ENCODE measurements at regions not wholly inside any gene's neighbourhood (a gene's known extent, or its start where the extent isn't known, plus 50 kb on each side); places are given as distances from the start of the nearest gene placed in this dataset.
"Not testable (repeated sequence)": the region's sequence is repeated elsewhere in the genome, so short reads cannot be mapped to it uniquely, and the experiment has no call there.

DNA sequence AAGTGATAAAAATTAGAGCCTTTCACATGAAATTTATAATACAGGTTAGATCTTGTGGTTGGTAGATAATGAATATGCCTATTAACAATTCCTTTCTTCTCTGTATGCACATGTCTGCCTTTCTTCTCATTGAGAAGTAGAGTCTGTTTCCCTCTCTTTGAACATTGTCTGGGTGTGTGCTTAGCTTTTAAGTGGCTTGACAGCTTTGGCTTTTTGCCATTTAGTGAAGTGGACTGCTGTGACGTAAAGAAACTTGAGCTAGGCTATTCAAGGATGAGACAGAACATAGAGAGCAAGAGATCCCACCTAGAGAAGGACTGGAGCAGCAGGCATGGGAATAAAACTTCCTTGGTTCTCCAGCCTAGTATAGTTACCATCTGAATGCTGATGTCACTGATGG, 996.7 kb upstream of the CELF2 start:
- no peak for DNase-seq (ENCODE audit: low spot score)

DNA sequence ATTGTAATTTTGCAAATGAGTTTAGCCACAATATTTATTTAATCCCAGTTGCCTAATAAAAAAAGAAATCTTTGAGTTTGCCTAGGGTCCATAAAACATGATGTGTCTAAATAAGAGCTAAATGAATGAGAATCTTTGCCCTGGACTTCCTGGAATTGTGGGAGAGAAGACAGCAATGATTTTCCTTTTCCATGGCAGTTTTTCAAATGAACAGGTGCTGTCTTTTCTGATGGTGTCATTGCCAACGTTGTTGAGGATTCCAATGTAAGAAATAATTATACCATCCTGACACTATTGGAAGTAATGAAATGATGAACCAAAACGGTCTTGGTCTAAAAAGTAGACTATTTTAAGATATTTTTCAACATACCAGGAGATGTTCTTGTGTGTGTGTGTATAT, 984.7 kb upstream of the CELF2 start:
- no peak for DNase-seq (ENCODE audit: low spot score)

DNA sequence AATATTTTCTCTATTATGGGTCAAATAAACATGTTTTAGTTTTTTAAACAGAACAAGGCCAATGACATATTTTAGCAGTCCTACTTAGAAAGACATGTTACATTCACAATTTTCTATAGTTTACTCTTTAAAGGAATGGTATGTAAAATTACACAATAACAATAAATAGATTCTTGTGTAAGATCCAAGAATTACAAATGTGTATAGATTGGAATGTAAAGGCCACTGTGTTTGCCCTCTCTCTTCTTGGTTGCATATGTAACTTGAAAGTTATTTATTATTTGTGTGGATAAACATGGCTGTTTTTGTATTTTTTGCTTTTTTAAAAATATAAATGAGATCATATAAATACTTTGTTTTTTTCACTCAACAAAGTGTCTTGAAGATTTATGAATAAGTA, 979.3 kb upstream of the CELF2 start:
- DNase-seq (ENCODE audit: low spot score) = no peak

DNA sequence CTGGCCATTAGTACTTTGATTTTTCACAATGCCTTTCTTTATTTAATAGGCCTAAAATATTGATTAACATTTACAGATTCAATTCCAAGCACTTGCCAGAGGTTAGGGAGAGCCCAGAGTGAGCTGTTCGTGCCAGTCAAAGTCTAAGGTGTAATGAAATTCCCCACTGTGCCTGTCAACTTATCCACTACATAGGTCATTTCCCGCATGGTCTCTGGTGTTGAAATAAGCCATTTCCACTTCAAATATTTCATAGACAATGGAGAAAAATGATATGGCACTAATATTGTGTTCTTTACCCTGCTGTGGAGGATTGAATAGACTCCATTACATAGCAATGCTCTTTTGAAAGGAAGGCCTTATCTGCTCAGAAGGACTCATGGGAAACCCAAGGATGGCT, 978.1 kb upstream of the CELF2 start:
- DNase-seq (ENCODE audit: low spot score) = no peak

DNA sequence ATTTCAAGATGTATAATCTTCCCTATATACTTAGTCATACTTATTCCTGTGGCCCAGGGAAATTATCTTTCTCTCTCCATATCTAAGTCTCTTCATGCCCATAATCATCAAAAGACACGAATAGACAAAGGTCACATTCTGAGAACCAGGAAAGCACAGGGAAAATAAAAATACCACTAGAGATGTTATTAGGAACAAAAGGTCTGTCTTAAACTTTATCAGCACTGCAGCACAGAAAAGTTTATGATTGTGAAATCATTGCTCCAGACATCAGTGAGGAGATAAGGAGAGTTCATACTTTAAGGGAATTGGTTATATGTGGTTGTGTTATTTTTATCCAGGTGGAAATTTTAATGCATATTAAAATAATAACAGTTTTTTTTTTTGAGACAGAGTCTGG, 974.6 kb upstream of the CELF2 start:
- no peak for DNase-seq (ENCODE audit: low spot score)

DNA sequence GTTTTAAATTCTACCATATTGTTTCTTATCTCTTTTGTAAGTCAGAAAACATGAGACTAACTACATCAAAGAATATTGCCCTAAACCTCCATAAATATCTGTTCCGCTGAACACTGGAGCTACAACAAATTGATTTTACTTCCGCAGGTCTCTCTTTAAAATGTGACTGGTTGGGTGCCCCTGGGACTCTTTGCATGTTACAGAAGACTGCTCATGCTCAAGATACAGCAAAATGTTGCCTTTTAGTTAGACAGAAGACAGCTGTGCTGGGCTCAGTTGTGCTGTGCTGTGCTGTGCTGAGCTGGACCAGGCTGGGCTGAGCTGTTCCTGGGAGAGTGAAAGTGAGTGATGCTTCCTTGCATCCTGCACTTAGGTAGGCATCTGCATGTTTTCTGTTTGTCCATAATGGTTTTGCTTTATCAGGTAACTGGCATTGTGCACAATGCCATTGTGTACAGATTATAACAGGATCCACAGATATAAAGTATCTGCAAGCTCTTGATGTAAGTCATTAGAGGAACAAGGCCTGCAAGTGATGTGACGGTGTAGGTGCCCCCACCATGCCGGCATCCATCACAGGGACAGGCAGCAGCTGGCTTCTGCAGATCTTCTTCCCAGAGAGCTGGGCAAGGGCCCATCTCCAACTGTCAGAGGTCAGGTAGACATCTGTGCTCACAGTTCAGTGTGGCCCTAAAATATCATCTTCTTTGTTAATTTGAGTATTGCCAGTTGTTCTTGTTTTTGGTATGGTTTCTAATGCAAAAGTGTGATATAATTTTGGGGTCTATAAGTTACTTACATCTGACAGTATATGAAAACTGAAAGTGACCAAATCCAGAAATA, 972.5 kb upstream of the CELF2 start:
- no peak for DNase-seq (ENCODE audit: low spot score)

DNA sequence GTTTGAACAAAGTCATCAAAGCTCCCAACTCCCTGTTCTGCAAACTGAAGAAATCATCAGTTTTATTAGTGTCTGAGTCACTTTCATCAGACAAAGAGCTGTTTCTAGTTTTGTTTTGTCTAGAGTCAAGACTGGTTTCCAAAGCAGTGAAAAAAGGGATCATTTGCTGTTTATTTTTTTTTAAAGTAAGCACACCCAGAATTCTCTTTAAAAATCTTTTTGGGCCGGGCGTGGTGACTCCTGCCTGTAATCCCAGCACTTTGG, 972.0 kb upstream of the CELF2 start:
- peak; percentile 55 for DNase-seq (ENCODE audit: low spot score)

DNA sequence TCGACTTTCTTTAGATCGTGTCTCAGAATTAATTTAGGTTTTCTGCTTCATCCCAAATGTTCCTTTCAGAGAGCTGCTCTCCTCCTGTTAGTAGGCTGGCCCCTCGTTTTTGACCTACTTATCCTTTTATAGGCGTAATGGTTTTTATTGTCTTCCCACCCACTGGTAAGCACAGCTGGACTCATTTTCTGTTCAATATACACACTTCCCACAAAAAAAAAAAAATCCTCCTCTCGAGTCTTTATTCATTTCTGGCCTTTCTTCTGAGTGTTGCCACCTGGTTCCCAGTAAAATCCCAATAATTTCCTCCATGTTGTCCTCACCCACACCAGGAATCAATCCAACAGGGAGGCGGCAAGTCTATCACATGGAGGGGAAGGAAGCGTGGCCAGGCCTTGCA, 970.2 kb upstream of the CELF2 start:
- no peak for DNase-seq (ENCODE audit: low spot score)

DNA sequence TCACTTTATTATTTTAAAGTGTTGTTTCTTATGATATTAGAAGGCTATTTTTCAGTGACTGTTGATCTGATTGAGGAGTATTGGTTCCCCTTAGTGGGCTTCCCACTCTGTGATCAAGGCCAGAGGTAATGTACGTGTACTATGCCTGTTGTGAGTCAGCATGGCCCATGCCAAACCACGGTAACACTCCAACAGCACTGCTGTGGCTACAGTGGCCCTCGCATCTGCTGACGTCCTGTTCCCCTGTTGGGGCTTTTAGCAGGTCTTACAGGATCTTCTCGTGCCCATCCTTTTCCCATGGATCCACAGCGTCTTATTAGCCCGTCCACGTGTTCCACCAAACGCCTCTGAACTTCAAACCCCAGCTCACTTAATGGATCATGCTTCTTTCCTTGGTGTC, 964.6 kb upstream of the CELF2 start:
- DNase-seq (ENCODE audit: low spot score) = no peak

DNA sequence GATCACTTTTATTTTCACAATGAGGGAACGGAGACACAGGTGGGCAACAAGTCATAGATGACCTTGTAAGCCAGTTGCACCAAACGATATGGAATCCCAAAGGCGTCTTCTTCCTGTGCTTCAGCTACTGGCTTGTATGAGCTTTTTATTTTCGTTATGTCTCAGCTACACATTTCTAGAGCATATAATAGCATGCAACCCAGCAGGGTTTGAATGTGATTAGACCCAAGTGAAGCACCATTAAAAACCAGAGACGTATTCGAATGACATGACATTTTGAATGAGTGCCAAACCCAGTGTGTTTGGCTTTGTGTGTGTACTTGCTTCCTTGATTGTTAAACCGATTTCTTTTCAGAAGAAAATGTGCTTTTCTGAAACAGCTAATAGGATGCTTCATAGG, 963.2 kb upstream of the CELF2 start:
- no peak for DNase-seq (ENCODE audit: low spot score)

DNA sequence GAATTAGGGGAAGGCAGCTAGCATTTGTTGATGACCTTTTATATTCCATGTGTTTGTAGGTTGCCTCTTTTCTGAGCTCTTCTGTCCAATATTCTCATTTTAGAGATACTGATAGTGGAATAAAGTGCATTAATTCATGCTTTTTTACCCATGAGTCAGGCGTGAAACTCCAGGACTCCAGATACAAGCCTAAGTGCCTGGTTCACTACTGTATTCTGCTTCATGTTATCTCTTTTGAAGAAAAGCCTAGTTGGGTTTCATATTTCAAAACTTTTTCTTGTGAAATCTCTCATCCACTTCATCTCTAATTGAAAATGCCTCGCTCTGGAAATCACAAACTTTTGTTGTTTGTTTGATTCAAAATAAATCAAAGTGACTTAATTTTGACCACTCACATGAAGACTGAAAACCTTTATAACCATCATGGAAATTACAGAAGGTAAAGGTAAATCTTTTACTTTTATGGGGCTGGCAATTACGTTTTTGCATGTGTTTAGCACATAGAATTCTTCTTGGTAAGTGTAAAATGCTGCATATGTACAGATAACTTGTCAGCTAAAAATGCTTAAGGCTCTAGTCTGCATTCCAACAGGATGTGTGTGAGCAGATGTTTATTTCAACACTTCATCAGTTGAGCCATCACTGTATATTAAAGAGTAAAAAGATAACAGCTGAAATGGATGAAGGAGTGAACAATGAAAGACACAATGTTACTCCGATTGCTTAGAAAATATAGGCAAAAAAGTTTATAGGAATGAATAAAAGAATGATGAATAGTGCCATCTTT, 961.8 kb upstream of the CELF2 start:
- DNase-seq (ENCODE audit: low spot score) = no peak

DNA sequence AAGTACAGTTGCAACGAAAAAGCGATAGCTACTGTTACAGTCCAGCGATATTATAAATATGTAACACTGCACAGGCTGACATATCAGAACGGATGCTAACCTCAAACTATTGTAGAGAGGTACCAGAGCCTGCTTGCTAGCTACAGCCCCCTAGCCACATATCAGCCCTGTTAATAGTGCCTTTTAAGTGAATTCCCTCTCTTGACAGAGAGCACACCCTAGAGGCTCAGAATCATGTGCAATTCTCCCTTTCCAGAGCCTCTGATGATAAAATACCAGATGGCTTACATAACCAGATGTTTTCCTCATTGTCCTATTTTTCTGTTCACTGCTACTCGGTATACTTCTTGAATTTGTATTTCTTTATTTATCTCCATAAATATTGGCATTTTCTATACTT, 960.7 kb upstream of the CELF2 start:
- peak; percentile 40 for DNase-seq (ENCODE audit: low spot score)

DNA sequence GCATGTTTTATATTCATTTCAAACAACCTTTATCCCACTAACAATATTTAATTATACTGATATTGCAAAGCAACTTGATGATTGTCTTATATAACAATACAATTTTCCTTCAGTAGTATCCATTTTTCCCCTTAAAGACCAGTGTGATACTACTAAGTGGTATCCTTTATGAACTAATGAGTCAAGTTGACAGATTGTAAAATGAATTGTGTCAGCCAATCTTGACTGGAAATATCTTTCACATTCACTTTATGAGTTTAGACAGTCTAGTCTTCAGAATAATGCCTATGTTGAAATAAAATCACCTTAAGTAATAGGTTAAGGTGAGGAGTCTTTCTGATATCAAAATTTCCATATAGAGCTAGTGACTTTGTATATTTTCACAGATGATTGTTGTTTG, 950.0 kb upstream of the CELF2 start:
- DNase-seq (ENCODE audit: low spot score) = no peak

DNA sequence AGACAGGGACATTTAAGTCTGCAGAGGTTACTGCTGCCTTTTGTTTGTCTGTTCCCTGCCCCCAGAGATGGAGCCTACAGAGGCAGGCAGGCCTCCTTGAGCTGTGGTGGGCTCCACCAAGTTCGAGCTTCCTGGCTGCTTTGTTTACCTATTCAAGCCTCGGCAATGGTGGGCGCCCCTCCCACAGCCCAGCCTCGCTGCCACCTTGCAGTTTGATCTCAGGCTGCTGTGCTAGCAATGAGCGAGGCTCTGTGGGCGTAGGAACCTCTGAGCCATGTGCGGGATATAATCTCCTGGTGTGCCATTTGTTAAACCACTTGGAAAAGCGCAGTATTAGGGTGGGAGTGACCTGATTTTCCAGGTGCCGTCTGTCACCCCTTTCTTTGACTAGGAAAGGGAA, 942.8 kb upstream of the CELF2 start:
- not testable (repeated sequence) for DNase-seq (ENCODE audit: low spot score)

DNA sequence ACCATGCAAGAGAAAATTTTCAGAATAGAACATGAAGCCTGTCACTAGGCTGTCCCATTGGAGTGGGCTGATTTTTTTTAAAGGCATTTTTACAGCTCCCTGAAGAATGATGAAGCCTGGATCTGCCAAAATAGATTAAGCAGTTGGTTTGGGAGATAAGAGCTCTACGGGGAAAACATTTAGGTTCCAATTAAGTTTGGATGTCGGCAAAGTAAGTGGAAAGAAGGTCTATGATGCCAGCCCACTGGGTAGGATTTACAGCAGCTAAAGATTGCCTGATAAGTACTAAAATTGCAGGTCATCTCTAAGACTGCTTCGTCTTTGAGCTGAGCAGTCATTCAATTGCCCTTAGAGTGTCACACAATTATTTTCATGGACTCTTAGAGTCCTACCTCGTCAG, 939.2 kb upstream of the CELF2 start:
- no peak for DNase-seq (ENCODE audit: low spot score)

DNA sequence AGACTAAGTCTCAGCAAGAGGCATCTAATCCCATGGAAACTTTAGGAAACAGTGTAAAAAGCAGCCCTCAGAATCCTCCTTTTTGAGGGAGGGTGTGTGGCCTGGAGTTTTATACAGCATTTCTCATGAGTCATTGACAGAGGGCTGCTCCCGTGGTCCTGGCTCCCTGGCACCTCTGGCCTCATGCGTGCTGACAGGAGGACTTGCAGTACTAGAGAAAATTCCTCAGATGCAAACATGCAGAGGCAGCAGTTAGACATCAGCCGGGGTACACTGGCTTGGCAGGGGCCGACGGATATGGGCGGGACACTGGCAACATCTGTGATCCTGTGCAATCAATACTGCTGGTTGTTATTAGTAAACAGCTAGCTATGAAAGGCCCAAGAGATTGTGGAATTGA, 925.1 kb upstream of the CELF2 start:
- peak; percentile 77 for DNase-seq (ENCODE audit: low spot score)

DNA sequence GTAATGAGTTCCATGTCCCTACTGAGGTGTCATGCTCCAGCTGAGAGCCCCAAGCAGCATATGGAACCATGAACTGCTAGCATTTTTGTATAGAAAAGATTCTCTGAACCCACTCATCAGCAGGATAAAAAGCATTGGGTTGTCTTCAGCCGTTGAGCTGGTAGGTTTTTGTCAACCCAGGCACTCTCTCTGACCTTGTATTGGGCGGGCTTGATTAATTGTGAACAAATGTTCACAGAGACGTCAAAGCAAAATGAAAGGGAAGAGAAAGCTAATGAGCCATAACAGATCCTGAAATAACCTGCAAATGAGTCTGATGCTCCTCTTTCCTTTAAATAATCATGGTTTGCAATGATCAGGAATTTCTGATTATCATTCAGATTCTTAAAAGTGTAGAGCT, 924.7 kb upstream of the CELF2 start:
- no peak for DNase-seq (ENCODE audit: low spot score)

DNA sequence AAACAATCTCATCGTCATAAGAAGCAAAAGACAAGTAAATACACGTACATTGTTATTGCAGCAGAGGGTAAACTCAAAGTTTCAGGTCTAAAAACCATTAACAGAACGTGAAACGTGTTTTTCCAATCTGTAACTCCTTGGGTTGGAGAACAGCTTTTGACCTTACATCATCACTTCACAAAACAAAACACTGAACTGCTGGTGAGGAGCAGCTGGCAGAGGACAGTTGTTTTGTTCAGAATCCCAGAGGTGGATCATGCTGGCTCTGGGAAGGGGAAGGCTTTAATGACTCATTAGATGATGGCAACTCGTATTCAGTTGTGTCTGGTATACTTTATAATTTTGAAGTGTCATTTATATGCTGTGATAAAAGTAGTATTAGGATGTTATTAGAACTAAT, 923.0 kb upstream of the CELF2 start:
- peak; percentile 12 for DNase-seq (ENCODE audit: low spot score)

DNA sequence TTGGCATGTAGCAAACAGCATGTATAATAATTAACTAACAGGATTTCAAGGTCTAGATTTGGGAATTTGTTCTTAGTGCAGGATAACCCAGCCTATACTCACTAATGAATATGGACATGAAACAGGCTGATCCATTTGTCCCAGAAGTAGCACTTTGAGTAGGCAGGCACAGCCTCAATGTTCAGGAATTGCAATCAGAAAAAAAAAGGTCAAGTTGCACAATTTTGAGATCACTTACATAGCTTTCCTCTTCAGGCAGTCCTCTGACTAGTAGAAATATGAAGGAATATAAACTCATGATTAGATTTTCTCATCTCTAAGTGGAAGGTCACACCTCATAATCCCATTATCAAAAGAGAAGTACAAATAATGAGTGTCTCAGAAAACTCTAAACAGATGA, 921.4 kb upstream of the CELF2 start:
- DNase-seq (ENCODE audit: low spot score) = no peak

DNA sequence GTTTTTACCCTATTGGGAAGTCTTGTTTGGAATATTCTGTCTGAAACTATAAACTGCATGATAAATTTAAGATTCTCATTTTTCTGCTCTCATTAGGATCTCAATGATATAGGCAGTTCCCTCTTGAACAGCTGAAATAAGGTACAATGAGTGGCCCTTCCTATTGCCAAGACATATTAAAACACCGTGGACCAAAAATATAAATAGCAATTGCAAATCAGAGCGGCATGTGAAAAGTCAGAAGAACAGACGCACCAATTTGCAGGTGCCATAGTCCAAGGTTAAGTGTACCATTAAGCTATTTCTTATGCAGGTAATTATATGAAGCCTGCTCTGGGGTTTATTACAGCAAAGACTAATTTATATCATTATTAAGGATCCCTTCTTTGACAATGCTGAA, 920.8 kb upstream of the CELF2 start:
- no peak for DNase-seq (ENCODE audit: low spot score)

DNA sequence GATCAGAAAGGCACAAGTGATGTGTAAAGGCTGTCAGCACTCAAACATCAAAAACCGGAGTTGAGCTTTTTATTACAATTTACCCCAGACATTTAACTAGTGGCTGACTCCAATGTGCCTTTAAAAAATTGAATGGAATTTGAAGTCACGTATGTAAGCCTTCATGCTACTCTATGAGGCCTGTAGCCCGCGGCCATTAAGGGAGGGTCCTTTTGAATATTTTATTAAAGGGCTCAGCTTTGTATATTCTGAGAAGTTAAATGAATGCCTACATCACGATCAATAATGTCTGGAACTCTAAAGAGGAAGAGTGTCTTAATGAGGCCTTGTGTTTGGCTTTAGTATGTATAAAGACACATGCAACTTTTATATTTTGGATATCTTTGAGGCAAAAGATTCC, 916.6 kb upstream of the CELF2 start:
- DNase-seq (ENCODE audit: low spot score) = no peak

DNA sequence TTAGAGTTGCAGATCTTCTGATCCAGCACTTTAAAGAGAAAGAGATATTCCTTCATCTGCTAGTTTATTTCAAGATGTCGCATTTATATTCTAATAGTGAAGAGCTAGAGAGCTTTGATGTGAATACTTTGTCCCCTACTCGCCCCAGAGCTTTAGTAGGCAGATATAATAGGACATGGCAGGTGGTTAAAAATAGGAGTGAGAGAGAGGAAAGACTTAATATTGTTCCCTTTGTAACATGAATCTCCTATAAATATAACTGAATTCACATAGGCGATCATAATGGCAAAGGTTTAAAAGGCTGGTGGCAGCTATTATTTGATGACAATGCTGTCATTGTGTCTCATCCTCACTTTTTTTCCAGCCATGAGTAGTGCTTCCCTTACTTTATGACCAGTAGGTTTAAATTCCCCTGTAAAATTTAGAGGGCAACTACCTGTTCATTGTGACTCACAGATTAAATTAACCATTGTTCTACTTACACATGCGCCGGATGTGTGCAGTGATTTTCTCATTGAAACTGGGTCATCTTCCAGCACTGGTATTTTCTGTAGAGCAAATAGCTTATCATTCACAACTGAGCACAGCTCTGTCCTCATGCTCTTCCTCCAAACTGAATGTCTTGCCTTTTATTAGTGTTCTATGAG, 906.7 kb upstream of the CELF2 start:
- no peak for DNase-seq (ENCODE audit: low spot score)

DNA sequence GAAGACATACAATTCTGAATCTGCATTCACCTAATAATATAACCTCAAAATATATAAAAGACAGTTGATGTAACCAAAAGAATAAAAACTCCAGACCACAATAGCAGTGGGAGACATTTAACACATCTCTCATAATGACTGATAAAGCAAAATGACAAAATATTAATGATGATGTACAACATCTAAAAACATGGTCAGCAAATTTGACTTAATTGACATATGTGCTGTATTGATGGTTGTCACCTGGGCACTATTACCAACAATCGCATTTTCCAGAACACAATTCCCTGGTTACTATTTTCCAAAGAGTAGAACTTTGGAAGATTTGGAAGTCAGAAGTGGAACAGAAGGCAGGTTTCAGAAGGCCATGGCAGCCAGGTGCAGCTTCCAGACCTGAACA, 899.5 kb upstream of the CELF2 start:
- no peak for DNase-seq (ENCODE audit: low spot score)

Data from AG20443 (cell line).